HG03039 (cell line): ENCODE measurements at regions not wholly inside any gene's neighbourhood (a gene's known extent, or its start where the extent isn't known, plus 50 kb on each side); places are given as distances from the start of the nearest gene placed in this dataset.

Experiments used
- ATAC-seq: cut with Tn5 transposase; IDR thresholded peaks from one replicate; pipeline ENCODE4 v1.9.1; 2021; ENCODE audit warnings: mild to moderate bottlenecking, moderate library complexity; ENCODE audit not compliant: unreplicated experiment

DNA sequence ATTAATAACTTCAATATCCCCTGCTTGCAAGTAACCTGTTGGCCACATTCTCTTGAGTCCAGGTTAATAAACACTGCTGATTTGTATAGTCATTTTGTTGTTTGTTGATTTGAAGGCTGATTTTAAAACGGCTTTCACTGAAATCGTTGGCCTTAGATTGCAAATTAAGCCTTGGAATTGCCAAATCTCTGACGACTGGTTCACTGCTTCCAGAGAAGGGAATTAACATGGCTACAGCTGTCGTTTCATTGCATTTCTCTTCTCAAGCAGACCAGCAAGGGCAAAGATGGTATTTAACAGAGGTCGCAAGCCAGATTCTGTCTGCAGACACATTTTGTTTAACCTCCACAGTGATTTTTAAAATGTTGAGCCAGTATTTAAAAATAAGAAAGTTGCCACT lies 470.9 kb downstream of the TFAP2A start:
- ATAC-seq, result no peak

DNA sequence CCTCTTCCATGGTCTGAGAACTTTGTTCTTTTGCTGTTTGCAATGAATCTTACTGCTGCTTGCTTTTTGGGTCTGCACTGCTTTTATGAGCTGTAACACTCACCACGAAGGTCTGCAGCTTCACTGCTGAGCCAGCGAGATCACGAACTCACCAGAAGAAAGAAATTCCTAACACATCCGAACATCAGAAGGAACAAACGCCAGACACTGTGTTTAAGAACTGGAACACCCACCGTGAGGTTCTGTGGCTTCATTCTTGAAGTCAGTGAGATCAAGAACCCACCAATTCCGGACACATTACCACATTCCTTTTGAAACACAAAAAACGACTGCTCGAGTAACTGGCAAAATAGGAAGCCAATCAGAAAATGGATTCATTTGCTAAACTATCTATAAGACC lies 471.8 kb downstream of the TFAP2A start:
- no peak for ATAC-seq

DNA sequence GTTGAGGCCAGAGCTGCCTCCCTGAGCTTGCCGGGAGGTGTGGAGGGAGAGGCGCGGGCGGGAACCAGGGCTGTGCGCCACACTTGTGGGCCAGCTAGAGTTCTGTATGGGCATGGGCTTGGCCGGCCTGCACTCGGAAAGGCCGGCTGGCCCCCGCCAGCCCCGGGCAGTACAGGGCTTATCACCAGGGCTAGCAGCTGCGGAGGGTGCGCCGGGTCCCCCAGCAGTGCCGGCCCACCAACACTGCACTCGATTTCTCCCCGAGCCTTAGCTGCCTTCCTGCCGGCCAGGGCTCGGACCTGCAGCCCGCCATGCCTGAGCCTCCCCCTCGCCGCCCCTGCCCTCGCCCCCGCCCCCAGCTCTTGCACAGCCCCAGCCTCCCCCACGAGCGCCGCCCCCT lies 472.7 kb downstream of the TFAP2A start:
- no peak for ATAC-seq

DNA sequence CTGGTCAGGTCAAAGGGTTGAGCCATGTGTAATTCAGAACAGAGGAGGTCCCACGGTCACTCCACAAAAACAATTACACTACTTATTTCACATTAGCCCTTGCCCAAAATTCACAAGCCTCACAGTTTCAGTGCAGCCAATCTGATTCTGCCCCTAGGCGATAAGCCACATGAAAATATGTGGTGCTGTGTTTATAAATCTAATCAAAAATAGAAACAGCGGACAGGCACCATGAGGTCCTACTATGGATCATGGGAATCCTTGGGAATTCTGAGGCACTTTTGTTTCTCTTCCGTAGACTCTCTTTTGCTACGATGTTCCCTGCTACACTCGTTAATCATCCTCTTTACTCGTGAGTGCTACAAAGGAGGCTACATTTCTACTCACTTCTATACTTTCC lies 476.1 kb downstream of the TFAP2A start:
- no peak for ATAC-seq

DNA sequence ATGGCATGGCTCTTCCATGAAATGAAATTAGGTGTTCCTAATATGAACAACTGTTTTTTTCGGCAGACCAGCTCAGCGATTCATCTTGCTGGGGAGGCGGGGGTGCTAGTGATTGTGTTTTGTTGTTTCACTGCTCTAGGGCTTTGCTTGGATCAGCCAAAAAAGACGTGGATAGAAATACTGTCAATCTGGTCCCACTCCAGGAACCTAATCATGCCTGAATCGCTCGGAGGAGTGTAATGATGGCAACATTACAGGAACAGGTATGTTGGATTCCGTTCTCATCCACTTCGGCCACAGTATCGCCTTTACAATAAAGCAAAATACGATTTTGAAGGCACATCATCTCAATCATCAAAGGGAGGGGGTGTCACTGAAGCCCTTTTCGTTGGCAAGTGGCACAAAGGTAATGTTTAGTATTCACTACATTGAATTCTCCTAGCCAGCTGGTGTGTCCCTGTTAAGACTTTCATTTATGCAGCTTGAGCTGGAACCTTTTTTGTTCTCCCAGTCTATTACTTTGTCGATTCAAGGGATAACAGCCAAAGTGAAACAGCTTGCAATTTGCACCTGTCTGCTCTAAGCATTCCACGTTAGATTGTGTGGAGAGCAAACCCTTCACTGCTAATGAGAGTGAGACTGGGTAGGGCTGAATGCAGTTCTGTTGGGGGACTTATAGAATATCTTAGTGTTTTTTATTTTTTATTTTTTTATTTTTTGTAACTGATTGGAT lies 477.7 kb downstream of the TFAP2A start:
- no peak for ATAC-seq

DNA sequence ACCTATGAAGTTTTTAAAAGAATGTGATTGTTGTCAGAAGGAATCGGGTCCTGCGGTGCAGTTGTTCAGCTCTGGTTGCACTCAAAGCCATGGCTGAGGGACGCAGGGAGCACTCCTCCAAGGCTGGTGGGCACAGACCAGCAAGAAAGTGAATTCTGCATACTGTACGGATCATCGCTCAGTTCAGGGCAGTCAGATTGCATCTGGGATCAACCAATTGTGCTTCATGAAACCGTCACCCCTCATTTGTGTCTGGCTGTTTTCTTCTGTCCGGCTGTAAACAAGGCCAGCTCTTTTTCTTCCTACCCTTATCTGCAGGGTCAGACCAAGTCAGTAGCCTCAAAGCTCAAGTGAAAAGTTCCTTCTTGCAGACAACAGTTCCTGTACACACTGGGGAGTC lies 478.3 kb downstream of the TFAP2A start:
- no peak for ATAC-seq

DNA sequence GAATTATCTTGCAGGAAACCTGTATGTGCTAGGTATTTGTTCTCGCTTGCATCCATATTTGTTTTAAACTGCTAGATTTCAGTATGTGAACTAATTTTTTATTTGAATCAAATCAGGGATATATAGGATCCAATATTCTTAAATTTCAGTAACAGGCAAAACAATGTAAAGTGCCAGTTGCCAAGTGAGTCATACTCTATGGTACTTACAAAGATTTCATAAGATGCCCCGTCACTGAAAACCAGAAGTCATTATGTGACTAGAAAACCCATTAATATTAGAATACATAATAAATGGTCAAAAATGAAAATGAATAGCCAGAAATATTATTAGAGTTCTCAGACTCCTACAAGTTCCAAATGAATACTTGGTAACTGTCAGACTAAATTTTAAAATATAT lies 481.2 kb downstream of the TFAP2A start:
- no peak for ATAC-seq

DNA sequence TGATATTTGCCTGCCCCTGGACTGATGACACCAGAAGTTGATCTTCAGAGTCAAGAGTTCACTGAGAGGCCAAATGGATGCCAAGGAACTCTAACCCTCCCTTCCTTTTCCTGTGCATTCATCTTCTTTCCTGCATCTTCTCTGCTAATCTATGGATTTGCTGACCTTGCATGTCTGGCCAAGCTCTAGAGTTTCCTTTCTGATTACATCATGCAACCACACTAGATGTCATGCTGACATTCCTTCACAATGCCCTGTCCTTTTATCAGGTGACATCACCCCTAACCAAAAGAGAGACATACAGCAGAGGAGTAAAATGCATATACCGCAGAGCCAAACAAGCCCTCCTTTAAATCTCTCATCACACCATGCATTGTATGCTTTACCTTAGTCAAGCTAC lies 487.6 kb downstream of the TFAP2A start:
- no peak for ATAC-seq

DNA sequence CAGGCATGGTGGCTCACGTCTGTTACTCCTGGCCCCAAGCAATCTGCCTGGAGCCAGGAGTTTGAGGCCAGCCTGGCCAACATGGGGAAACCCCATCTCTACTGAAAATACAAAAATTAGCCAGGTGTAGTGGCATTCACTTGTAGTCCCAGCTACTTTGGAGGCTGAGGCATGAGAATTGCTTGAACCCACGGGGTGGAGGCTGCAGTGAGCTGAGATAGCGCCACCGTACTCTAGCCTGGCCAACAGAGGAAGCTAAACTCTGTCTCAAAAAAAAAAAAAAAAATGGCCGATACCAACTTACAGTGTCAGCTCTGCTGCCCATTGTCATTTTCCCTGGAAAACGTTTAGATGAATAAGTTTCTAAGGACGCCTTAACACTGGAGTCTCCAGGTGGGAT lies 489.9 kb downstream of the TFAP2A start:
- no peak for ATAC-seq

DNA sequence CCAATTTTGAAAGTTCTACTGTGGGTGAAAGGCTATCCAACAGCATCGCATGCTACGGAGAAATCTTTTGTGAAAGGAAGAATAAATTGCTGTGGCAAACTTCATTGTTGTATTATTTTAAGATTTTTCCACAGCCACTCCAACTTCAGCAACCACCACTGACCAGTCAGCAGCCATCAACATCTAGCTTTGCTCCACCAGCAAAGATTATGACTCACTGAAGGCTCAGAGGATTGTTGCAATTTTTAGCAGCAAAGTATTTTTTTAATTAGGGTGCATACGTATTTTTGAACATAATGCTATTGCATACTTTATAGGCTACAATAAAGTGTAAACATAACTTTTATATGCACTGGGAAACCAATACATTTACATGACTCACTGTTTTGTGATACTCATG lies 493.5 kb downstream of the TFAP2A start:
- ATAC-seq, result no peak

DNA sequence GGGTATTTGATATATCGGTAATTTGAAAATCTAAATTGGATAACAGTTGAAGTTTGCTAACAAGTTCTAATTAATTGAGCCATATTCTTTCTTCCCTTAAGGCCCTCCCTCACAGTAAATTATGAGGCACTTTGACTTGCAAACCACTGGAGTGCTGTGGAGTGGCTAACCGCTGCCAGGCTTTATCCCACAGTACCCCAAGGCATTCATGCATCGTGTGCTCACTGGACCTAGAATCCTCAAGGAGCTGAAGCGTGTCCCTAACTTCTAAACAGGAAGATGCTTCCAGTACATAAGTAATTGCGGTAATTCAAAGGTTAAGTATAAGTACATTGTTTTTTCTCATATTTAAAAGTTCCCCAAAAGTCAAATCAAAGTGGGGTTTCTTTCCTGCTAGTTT lies 499.9 kb downstream of the TFAP2A start:
- no peak for ATAC-seq

DNA sequence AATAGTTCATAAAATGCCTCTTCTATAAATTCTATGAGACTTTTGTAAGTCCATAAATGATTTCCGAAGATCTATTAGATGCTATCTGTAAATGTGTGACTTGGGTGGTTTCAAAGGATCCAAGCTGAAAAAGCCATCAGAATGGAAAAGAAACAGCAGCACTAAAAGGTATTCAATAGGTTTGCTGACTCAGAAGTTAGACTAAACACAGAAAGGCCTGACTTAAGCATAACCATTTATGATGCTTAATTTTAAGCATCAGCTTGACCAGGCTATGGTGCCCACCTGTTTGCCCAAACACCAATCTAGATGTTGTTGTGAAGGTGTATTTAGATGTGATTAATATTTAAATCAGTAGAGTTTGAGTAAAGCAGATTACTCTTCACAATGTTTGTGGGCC lies 513.5 kb downstream of the TFAP2A start:
- no peak for ATAC-seq

DNA sequence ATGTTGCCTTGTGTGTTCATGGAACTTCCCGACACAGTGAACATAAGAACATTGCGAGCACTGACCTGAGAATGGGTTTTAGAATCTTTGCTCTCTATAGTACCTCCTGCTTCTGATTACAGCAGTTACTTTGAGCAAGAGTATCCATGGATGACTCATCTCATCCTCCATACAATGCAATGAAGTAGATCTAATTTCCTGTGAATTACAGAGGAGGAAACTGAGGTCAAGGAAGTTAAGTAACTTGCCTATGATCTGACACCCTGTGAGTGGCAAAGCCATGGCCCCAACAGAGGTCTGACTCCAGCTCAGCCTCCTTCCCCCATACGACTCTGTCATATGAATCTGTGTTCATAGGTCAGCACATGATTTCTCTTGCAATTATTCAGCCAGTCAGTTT lies 518.1 kb downstream of the TFAP2A start:
- ATAC-seq, result no peak

DNA sequence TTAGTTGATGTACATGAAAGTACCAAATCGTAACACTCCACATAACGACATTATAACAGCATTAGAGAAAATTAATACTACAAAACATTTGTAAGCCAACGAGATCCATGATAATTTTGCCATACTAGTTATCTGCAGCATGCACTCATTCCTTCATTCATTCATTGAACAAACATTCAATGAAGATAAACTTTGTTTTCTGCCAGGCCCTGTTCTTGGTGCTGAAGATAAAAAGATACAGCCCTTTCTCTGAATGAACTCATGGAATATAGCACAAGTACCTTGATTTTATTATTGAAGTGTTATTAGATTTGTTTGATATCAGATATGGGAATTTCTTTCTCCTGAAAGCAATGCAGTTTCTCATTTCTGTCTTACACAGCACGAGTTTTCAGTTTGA lies 524.0 kb downstream of the TFAP2A start:
- ATAC-seq, result no peak

DNA sequence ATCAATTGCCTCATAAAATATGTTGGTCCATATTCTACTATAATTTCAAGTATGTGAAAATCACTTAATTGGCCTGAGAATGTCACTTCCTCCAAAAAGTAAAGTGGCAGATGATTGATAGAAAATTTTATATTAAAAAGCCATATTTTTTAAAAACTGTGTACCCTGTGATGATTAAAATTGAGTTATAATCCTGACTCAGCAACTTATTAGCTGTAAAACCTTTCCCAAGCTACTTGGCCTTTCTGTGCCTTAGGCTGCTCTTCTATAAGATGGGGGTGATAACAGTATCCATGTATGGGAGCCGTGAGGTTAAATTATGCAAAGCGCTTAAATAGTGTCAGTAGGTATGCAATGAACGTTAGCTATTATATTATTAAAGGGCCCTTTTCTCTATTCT lies 524.4 kb downstream of the TFAP2A start:
- no peak for ATAC-seq

DNA sequence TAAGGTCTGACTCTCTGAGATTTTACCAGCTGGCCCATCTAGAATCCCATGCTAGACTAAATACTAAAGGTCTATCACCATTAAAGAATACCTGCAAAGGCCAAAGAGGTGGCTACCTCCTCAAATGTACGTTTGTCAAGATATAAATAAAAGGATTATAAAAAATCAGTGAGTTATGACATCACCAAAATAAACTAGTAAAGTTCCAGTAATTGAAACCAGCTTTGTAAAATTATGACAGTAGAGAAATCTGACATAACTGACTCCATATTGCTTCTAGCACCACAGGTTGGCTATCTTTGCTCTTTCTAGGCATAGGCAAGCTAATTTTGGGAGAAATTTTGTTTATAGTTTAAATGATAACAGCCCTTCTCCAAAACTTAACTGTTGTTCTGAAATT lies 536.3 kb downstream of the TFAP2A start:
- no peak for ATAC-seq

DNA sequence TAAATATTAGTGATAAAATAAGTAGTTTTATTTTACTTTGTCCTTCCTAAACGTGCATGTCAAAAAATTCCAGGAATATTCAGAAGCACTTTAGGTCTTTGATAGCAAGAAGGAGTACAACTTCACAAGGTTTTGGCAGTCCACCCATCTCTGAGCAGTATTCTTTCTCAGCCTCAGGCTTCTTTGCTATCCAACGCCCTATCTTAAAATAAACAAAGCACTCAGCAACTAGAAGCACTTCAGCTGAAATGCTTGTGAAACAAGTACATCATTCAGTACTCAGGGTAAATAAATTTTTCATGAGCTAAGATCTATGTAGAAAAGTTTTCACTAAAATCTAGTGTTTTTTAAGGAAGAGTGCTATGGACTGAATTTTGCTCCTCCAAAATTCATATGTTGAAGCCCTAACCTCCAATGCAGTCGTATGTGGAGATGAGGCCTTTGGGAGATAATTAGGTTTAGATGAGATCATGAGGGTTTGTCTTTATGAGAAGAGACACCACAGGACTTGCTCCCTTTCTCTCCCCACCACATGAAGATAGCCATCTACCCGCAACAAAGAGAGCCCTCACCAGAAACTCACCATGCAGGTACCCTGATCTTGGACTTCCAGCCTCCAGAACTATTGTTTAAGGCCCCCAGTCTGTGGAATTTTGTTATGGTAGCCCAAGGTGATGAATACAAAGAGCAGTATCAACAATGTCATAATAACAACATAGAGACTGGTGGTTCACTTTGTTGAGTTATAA lies 539.1 kb downstream of the TFAP2A start:
- ATAC-seq, result no peak

DNA sequence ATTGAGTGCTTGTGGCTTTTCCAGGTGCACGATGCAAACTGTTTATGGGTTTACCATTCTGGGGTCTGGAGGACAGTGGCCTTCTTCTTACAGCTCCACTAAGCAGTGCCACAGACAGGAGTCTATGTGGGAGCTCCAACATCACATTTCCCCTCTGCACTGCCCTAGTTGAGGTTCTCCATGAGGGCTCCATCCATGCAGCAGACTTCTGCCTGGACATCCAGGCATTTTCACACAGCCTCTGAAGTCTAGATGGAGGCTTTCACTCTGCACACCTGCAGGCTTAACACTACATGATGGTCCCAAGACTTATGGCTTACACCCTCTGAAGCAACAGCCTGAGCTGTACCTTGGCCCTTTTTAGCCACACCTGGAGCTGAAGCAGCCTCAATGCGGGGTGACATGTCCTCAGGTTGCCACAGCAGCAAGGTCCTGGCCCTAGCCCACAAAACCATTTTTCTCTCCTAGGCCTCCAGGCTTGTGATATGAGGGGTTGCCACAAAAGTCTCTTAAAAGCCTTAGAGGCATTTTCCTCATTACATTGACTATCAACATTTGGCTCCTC lies 552.2 kb downstream of the TFAP2A start:
- no peak for ATAC-seq

DNA sequence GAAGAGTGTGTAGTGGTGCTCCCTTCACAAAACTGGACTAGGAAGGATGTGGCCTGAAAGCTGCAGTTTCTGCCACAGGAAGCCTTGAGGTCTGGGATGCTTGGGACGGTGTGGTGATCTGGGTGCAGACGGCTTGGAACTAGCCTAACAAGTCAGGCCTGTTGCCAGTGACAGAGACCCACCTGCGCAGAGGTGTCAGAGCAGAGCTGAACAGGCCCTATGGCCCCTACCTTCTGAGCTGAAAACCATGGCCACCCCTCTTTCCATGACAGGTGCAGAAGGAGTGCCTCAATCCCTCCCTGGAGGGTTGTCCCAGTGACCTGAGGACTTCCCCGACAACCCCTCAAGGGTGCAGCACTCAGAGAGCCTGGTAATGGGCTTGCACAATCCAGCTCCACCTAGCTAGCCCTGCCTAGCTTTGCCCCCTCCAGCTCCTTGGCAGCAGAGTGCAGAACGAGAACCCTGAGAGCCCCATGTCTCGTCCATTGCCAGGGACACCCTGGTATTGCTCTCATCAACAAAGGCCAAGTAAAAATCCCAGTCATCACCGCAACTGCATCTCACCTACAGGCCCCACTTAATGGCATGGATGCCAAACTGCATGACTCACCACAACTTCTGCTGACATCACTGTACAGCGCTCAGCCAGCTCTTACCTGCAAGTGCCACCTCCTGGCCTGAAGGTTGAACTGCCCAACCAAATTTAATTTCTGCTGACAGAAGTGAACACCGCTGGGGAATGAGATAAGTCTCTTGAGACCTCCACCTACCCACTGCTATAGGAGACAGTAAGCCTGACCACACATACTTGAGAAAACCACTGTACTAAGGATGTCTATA lies 563.1 kb downstream of the TFAP2A start:
- ATAC-seq, result no peak

DNA sequence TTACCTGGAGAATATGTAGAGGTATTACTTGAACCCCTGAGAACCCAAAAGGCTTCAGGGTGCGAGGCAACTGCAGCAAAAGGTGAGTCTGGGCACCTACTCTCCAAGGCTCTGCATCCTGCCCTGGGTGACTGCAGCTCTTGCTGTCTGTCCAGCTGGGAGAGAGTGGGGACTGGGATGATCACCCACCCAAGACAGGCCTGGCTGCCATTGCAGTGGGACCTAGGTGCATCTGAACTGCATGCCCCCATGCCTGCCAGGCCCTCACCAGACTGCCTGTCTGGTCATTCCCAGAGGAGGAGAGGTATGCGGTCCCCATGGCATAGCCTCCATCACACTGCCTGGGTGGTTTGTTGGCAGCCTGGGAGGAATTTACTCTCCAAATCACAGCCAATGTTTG lies 563.9 kb downstream of the TFAP2A start:
- ATAC-seq, result no peak

DNA sequence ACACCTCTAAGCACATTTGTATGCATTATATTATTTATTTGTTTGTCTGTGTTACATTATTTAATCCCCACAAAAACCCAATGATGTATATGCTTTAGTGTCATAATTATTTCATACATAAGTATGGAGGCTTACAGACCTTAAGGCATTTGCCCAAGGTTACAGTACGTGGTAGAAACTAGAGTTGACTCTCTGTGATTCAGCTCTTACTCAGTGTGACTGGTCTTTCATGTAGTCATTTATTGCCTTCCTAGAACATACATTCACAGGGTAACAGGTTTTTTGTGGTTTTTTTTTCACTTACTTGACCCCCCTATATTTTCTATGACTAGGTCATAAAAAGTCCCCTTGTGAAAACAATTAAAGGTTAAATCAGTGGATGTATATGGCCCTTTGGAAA lies 566.8 kb downstream of the TFAP2A start:
- no peak for ATAC-seq
